PC-3 (cell line): ENCODE measurements at regions not wholly inside any gene's neighbourhood (a gene's known extent, or its start where the extent isn't known, plus 50 kb on each side); places are given as distances from the start of the nearest gene placed in this dataset.

Experiments
- ATAC-seq: fragments of 200-7000 bp; cut with Tn5 transposase; 2 replicates; pipeline ENCODE4 v1.9.1; 2020; ENCODE audit warnings: mild to moderate bottlenecking, moderate library complexity
- BruUV-seq: library from RNA; stranded (reverse); fragments of 400-500 nt; replicated peaks from 2 replicates; lab custom pipeline; 2021; lab: Mats Ljungman, UMichigan
- CTCF ChIA-PET: fragments of 300-600 bp; sonication (Branson Sonifier 250); formaldehyde crosslinking; loops from one replicate; lab custom pipeline; 2022; ENCODE audit warnings: antibody characterized with exemption; lab: Charles Lee
- POLR2A ChIA-PET: fragments of 300-600 bp; sonication (Branson Sonifier 250); formaldehyde crosslinking; loops from one replicate; lab custom pipeline; 2022; ENCODE audit warnings: antibody characterized with exemption; ENCODE audit not compliant: unreplicated experiment; lab: Charles Lee
- DNase-seq: peaks from one replicate; pipeline ENCODE4 v3.0.0-alpha.2; 2015
- H2AFZ ChIP-seq: fragments of 300-600 bp; sonication (generic); 2 replicates; pipeline ENCODE4 v1.6.0; 2016; ENCODE audit warnings: antibody characterized with exemption, low read length
- H3F3A ChIP-seq: fragments of 300-600 bp; sonication (generic); one replicate; pipeline ENCODE4 v1.6.0; 2017; ENCODE audit warnings: antibody characterized with exemption, low read length, control low read depth, mild to moderate bottlenecking; ENCODE audit not compliant: unreplicated experiment
- H3K27ac ChIP-seq: fragments of 300-600 bp; sonication (generic); 2 replicates; pipeline ENCODE4 v1.5.1; 2016; ENCODE audit warnings: mild to moderate bottlenecking, low read length
- H3K27me3 ChIP-seq: fragments of 300-600 bp; sonication (generic); 2 replicates; pipeline ENCODE4 v1.6.1; 2016; ENCODE audit warnings: low read length, mixed read lengths
- H3K36me3 ChIP-seq: fragments of 300-600 bp; sonication (generic); 2 replicates; pipeline ENCODE4 v1.6.1; 2016; ENCODE audit warnings: low read depth, mixed run types, low read length, mixed read lengths
- H3K4me1 ChIP-seq: fragments of 300-600 bp; sonication (generic); 2 replicates; pipeline ENCODE4 v1.5.1; 2016; ENCODE audit warnings: low read length; ENCODE audit not compliant: insufficient read depth
- H3K4me2 ChIP-seq: fragments of 300-600 bp; sonication (generic); 2 replicates; pipeline ENCODE4 v1.6.0; 2016; ENCODE audit warnings: low read length
- H3K4me3 ChIP-seq: fragments of 300-600 bp; sonication (generic); 2 replicates; pipeline ENCODE4 v1.5.1; 2016; ENCODE audit warnings: mild to moderate bottlenecking, low read length, mixed read lengths
- H3K79me2 ChIP-seq: fragments of 300-600 bp; sonication (generic); 2 replicates; pipeline ENCODE4 v1.6.1; 2017; ENCODE audit warnings: low read length, mixed read lengths
- H3K9ac ChIP-seq: fragments of 300-600 bp; sonication (generic); 2 replicates; pipeline ENCODE4 v1.6.0; 2016; ENCODE audit warnings: mild to moderate bottlenecking, low read length
- H3K9me2 ChIP-seq: fragments of 300-600 bp; sonication (generic); replicated peaks from 2 replicates; pipeline ENCODE4 v1.6.1; 2016; ENCODE audit warnings: mixed run types, low read length, mixed read lengths
- H3K9me3 ChIP-seq: fragments of 300-600 bp; sonication (generic); 2 replicates; pipeline ENCODE4 v1.6.1; 2016; ENCODE audit warnings: low read length, mixed read lengths
- H4K20me1 ChIP-seq: fragments of 300-600 bp; sonication (generic); 2 replicates; pipeline ENCODE4 v1.6.1; 2016; ENCODE audit warnings: low read length, mixed read lengths
- CTCF ChIP-seq: fragments of 300-600 bp; sonication (generic); conservative IDR thresholded peaks from 2 replicates; pipeline ENCODE4 v1.5.1; 2017; ENCODE audit warnings: antibody characterized with exemption, low read depth, mild to moderate bottlenecking, low read length
- EZH2 ChIP-seq: fragments of 300-600 bp; sonication (generic); IDR thresholded peaks from one replicate; pipeline ENCODE4 v1.6.1; 2017; ENCODE audit warnings: antibody characterized with exemption, mild to moderate bottlenecking, low read length; ENCODE audit not compliant: unreplicated experiment
- EZH2phosphoT487 ChIP-seq: fragments of 300-600 bp; sonication (generic); IDR thresholded peaks from 2 replicates; pipeline ENCODE4 v1.6.1; 2018; ENCODE audit warnings: mild to moderate bottlenecking, antibody characterized with exemption, low read length, borderline replicate concordance
- intact Hi-C: fragments of 100-400 bp; cut with micrococcal nuclease; formaldehyde crosslinking; loops from 2 replicates; pipeline ENCODE4 v1.9.0; 2023

GRCh38 chr4:10949039-10949733 is 264.6 kb upstream of the CLNK start:
- Histone ChIP-seq H3K27ac (no peak overlapping the region), H2AFZ (no peak overlapping the region), H3F3A (no peaks in the 10 kb centered on the region), H3K79me2 (no peaks in the 10 kb centered on the region), H3K27me3 (no peaks in the 10 kb centered on the region), H3K4me3 (no peak overlapping the region), H3K36me3 (no peaks in the 10 kb centered on the region), H3K4me2 (no peak overlapping the region), H3K9me3 (no peaks in the 10 kb centered on the region), H3K4me1 (no peaks in the 10 kb centered on the region), H4K20me1 (no peaks in the 10 kb centered on the region), H3K9ac (no peak overlapping the region), H3K9me2 (no peaks in the 10 kb centered on the region)
- ChIA-PET POLR2A (no interaction called here), CTCF (no interaction called here)
- TF ChIP-seq CTCF (no peak), EZH2phosphoT487 (no peak), EZH2 (no peak)
- ATAC-seq (no peak), DNase-seq (no peak)
- BruUV-seq = no TSS peak
- intact Hi-C loops = no loop called here

- no peak for TF ChIP-seq EZH2
- TF ChIP-seq EZH2phosphoT487 = no peak
- no peak for TF ChIP-seq CTCF
- H3K4me3 ChIP-seq = no peak overlapping the region
- no peaks in the 10 kb centered on the region for H4K20me1 ChIP-seq
These were observed 263.3 kb upstream of the CLNK start for GRCh38 chr4:10947898-10948297.

GRCh38 chr4:10944321-10944720 is 259.8 kb upstream of the CLNK start:
- no peak for DNase-seq
- H3K4me2 ChIP-seq = no peak overlapping the region
- TF ChIP-seq CTCF = no peak
- TF ChIP-seq EZH2phosphoT487 = no peak
- TF ChIP-seq EZH2 = no peak

More at GRCh38 chr4:10947898-10948297, 263.3 kb upstream of the CLNK start:
- no peak overlapping the region for H3K27ac ChIP-seq
- no TSS peak for BruUV-seq
- ChIA-PET POLR2A (no interaction called here), CTCF (no interaction called here)
- H3K4me1 ChIP-seq = no peaks in the 10 kb centered on the region
- no peaks in the 10 kb centered on the region for H3K9me2 ChIP-seq
- H2AFZ ChIP-seq = no peak overlapping the region
- H3F3A ChIP-seq = no peaks in the 10 kb centered on the region
- H3K9ac ChIP-seq = no peak overlapping the region
- H3K4me2 ChIP-seq = no peak overlapping the region
- ATAC-seq (no peak), DNase-seq (no peak)
- no peaks in the 10 kb centered on the region for H3K9me3 ChIP-seq
- H3K27me3 ChIP-seq = no peaks in the 10 kb centered on the region
- no peaks in the 10 kb centered on the region for H3K79me2 ChIP-seq
- H3K36me3 ChIP-seq = no peaks in the 10 kb centered on the region
- intact Hi-C loops = no loop called here

More at GRCh38 chr4:10944321-10944720, 259.8 kb upstream of the CLNK start:
- Histone ChIP-seq H3K4me1 (no peaks in the 10 kb centered on the region), H2AFZ (no peak overlapping the region), H3K36me3 (no peaks in the 10 kb centered on the region), H3K27ac (no peak overlapping the region), H3K9ac (no peak overlapping the region), H3F3A (no peaks in the 10 kb centered on the region), H3K79me2 (no peaks in the 10 kb centered on the region), H3K9me2 (no peaks in the 10 kb centered on the region), H4K20me1 (no peaks in the 10 kb centered on the region), H3K4me3 (no peak overlapping the region), H3K27me3 (no peaks in the 10 kb centered on the region), H3K9me3 (no peaks in the 10 kb centered on the region)
- no TSS peak for BruUV-seq
- no peak for ATAC-seq
- intact Hi-C loops = no loop called here
- CTCF ChIA-PET = no interaction called here
- POLR2A ChIA-PET = no interaction called here
